GM12891 (cell line): ENCODE measurements at regions not wholly inside any gene's neighbourhood (a gene's known extent, or its start where the extent isn't known, plus 50 kb on each side); places are given as distances from the start of the nearest gene placed in this dataset.

Source experiments
- POLR2A ChIP-seq: IDR thresholded peaks from 2 replicates; pipeline ENCODE4 v1.6.1; 2011; ENCODE audit warnings: low read depth, low read length, control low read depth
- POLR2AphosphoS5 ChIP-seq: IDR thresholded peaks from 2 replicates; pipeline ENCODE4 v1.6.1; 2011; ENCODE audit warnings: low read depth, low read length, control low read depth
- POU2F2 ChIP-seq: IDR thresholded peaks from 2 replicates; pipeline ENCODE4 v1.6.1; 2011; ENCODE audit warnings: low read depth, mild to moderate bottlenecking, control low read depth, low read length, moderate library complexity
- SPI1 ChIP-seq: IDR thresholded peaks from 2 replicates; pipeline ENCODE4 v1.6.1; 2011; ENCODE audit warnings: low read depth, low read length, control low read depth
- TAF1 ChIP-seq: IDR thresholded peaks from 2 replicates; pipeline ENCODE4 v1.6.1; 2011; ENCODE audit warnings: low read depth, low read length, control low read depth

DNA sequence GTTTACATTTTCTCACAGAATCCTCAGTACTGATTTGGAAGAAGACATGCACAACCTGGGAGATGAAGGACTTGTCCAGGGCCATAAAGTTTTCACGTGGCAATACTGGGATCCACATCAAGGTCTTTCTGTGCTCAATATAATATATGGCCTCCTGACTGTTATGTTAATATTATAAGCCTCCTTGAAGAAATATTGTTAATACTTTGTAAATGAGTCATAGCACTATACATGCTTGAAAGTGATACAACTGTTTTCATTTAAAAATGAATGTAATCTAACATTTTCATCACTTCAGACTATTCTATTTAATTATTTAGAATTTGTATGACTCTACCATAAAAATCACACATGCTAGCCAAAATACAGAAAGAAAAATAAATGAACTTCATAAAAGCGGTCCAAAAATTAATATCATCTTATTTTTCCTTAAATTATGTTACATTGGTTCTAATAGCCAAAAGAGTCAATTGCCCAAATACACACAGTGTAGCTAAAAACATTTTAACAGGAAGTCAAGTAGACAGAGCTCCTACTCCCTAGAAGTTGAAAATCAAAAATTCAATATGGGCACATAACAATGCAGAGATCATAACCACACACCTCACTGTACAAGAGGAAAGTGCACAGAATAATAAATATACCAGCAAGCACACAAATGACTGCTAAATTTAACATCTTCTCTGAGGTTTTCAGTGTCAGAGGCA lies 188.0 kb upstream of the HDDC2 start:
- TF ChIP-seq POLR2A, result no peak
- no peak for TF ChIP-seq POLR2AphosphoS5
- no peak for TF ChIP-seq TAF1
- TF ChIP-seq SPI1, result no peak
- TF ChIP-seq POU2F2, result no peak
